ENCODE measurements at regions not wholly inside any gene's neighbourhood (a gene's known extent, or its start where the extent isn't known, plus 50 kb on each side); places are given as distances from the start of the nearest gene placed in this dataset.

GRCh38 chr9:134276453-134277245 lies 49.6 kb upstream of the RXRA start:
- DNase-seq (ENCODE audit: low read depth in 1 of 2, low spot score in 1 of 2): peak in 1 of 2 experiments; percentile 78
- no peaks in the 10 kb centered on the region for H3K27me3 ChIP-seq (ENCODE audit: insufficient read depth, poor library complexity, severe bottlenecking)

More at GRCh38 chr9:134276453-134277245, 49.6 kb upstream of the RXRA start:
- TF ChIP-seq GABPA (IDR thresholded peaks at IDR 0.05; ENCODE audit: low read depth) (no peak), CTCF (IDR thresholded peaks at IDR 0.05; ENCODE audit: insufficient read depth, low read length) (no peak), POLR2AphosphoS5 (IDR thresholded peaks at IDR 0.05; ENCODE audit: low read depth) (no peak), SPI1 (IDR thresholded peaks at IDR 0.05; ENCODE audit: borderline replicate concordance, low read depth) (peak; percentile 88), REST (IDR thresholded peaks at IDR 0.05; ENCODE audit: insufficient replicate concordance, low read depth) (no peak)
- H3K27ac ChIP-seq (replicated peaks): peak overlapping the region; percentile 16
- no peak overlapping the region for H3K4me3 ChIP-seq (replicated peaks; ENCODE audit: insufficient read depth, low read length)

Data from HL-60 (cell line).